Activated T-cell treated with anti-CD3 and anti-CD28 coated beads, Interleukin-2, amount 50 U/mL, for 48 hours (primary cell): ENCODE measurements at regions not wholly inside any gene's neighbourhood (a gene's known extent, or its start where the extent isn't known, plus 50 kb on each side); places are given as distances from the start of the nearest gene placed in this dataset.
"Not testable (repeated sequence)": the region's sequence is repeated elsewhere in the genome, so short reads cannot be mapped to it uniquely, and the experiment has no call there.

Experiments used
- DNase-seq, 2 experiments: peaks; one replicate each; pipeline ENCODE4 v3.0.0-alpha.2; 2020

- no peak for DNase-seq
Observed at GRCh38 chr12:107377596-107378385, 284.4 kb upstream of the CRY1 start.

DNA sequence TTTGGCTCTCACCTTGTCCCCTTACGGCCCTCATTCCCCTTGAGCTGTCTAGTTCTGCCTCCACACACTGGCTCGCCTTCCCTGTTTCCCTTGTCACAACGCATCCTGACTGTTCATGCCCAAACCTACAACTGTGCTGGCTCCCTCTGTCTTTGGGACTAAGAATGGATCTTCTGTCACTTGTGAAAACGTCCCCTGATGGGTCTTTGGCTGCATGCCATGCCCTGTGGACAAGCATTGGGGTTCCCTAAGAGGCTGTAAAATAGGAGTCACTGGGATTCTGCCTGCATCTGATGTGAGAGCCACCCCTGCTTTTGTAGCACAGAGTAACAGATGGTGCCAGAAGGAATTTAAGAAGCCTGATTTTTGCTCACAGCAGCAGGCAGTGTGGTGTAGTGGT is 285.3 kb upstream of the CRY1 start:
- DNase-seq = no peak

GRCh38 chr12:107379142-107379851 is 285.9 kb upstream of the CRY1 start:
- not testable (repeated sequence) for DNase-seq

DNA sequence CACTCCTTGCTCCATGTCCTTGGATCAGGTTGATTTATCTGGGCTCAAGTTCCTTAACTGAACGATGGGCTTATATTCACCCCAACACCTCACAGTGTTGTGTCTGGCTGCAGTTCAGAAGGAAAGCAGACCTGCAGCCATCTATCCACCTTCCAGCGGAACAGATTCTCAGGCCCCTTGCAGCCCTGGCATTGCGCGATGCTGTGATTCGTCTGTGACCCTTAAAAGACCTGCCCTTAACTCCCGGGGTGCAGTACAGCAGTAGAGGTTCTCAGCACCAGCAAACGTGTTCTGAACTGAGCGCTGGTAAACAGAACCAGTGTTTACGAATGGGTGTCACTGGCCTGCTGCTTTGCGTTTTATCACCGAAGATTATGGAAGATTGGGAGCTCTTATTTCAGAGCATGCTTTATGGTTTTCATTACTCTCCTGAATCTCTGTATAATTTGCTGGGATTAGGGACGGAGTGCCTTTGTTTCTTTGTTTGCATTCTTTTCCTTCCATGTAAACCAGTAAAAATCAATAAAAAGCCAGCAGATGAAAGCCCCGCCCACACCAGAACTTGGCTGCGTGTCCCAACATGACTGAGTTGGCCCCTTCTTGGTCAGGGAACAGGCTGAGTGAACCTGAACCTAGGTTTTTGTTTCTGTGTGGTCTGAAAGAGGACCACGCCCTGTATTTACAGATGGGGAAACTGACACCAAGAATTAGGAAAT is 286.7 kb upstream of the CRY1 start:
- no peak for DNase-seq

GRCh38 chr12:107384645-107385044 is 291.3 kb upstream of the CRY1 start:
- no peak for DNase-seq

DNA sequence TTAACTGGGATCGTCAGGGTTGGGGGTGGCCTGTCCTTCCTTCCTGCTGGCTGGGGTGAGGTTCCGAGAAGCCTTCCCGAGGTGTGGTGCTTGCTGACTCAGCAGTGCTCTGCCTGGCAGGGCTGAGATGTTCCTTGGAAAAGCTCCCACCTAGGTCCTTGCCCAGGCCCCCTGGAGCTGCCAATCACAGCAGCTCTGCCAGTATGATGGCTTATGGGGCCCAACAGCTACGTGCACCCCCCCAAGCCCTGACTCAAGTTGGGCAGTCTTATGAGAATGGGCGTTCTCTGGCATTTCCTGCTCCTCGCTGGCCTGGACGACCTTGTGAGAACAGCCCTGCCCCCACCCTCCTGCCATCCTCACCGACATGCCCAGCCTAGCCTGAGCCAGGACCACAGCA is 292.2 kb upstream of the CRY1 start:
- DNase-seq = no peak

DNA sequence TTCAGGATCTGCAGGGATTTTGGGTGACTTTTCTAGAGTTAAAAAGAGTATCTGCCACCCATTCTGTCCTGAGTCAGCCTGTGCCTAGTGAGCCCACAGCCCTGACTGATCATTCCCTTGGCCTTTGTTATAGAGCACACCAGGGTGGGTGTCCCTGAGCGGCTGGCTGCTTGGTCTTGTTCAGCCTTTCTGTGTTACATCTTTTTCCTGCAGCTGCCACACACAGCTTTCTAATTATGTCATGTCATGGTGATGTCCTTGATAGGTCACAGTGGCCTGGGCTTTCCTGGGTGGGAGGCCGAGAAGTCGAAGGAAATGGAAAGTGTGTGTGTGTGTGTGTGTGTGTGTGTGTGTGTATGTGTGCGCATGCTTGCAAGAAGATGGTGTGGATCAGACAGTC is 293.2 kb upstream of the CRY1 start:
- DNase-seq = peak in 1 of 2 experiments; percentile 22

DNA sequence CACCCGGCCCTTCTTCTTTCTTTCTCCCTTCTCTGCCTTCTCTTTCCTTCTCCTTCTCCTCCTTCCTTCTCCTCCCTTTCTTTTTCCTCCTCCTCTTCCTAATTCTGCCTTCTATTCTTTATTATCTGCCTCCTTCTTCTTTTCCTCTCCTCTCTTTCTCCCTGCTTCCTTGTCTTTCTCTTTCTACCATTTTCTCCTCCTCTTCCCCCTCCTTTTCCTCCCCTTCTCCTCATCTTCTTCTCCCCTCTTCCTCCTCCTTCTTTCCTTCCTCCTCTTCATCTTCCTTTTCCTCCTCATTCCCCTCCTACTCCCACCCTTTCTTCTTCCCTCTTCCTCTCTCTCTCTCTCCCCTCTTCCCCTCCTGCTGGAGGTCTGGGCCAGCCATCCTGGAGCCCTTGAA is 294.9 kb upstream of the CRY1 start:
- DNase-seq = no peak

- no peak for DNase-seq
Observed at GRCh38 chr12:107390414-107390813, 295.2 kb upstream of the PWP1 start.

DNA sequence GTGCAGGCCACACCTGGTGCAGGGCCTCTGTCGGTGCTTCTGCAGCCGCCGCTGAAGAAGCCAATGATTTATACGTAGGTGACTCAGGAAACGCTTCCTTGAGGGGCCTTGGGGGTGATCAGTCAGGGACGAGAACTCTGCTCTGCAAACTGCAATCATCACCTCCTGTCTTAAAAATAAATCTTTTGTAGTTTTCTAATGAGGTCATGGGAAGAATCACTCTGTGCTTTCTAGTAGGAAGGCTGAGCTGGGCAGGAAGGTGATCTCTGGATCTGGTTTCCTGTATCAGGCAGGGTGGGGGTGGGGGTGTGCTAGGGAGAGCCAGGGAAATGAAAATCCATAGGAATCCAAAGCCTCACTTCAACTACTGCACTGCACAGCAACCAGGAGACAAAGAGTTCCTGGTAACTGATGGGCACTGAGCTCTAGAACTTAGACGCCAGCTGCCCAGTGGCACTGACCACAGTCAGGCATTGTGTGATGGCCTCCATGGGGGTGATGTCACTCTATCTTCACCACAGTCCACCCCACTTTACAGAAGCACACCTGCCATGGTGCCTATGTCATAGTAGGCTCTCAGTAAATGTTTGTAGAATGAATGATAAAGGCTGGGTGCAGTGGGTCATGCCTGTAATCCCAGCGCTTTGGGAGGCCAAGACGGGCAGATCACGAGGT is 292.4 kb upstream of the PWP1 start:
- DNase-seq = no peak

- no peak for DNase-seq
Observed at GRCh38 chr12:107394693-107395092, 290.9 kb upstream of the PWP1 start.

DNA sequence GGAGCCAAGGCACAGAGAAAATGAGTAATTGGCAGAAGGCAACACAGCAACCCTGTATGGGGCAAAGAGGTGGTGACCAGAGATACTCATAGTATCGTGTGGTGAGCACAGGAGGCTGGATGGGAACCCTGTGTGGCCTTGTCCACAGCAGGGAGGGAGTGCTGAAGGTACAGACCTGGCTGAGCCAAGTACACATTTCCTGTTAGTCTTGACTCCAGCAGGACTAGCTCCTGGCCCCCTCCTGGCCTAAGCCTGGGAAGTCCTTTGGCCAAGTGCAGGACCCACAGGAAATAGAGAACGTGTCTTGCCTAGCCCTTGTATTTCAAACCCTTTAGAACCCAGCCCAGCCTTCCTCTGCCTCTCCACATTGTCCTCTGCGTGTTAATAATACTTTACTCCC is 289.8 kb upstream of the PWP1 start:
- no peak for DNase-seq

DNA sequence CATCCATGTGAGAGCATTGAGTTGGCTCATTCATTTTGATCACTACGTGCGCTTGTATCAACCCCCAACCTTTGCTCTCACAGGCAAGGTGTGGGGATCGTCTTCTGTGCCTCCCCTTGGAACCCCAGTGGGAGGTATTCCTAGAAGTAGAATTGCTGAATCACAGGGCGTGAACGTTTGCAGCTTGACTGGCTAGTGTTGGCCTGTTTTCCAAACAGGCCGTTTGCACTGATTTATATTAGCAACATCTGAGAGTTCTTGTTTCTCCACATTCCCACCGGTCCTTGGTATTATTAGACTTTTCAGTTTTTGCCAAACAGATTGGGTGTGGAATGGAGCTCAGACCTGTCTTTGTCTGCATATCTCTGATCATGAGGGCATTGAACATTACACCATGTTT is 288.6 kb upstream of the PWP1 start:
- no peak for DNase-seq

GRCh38 chr12:107397890-107398500 is 287.6 kb upstream of the PWP1 start:
- no peak for DNase-seq

DNA sequence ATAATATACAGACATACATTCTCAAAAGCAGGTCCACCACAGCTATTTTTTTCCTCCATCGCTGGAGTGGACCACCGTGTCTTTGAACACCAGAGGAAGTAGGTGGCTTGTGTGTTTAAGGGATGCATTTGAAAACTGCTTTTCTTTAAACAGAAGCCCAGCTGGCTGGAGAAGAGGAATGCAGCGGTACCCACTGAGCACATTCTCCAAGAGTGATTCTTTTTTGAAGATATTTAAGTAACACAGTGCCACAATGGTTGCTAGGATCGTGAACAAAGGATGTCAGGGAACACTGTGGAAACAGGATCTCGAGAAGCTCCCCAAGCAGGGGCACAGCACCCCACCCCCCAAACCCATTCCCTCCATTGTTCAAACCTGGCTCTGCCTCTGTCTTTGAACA is 286.6 kb upstream of the PWP1 start:
- no peak for DNase-seq

DNA sequence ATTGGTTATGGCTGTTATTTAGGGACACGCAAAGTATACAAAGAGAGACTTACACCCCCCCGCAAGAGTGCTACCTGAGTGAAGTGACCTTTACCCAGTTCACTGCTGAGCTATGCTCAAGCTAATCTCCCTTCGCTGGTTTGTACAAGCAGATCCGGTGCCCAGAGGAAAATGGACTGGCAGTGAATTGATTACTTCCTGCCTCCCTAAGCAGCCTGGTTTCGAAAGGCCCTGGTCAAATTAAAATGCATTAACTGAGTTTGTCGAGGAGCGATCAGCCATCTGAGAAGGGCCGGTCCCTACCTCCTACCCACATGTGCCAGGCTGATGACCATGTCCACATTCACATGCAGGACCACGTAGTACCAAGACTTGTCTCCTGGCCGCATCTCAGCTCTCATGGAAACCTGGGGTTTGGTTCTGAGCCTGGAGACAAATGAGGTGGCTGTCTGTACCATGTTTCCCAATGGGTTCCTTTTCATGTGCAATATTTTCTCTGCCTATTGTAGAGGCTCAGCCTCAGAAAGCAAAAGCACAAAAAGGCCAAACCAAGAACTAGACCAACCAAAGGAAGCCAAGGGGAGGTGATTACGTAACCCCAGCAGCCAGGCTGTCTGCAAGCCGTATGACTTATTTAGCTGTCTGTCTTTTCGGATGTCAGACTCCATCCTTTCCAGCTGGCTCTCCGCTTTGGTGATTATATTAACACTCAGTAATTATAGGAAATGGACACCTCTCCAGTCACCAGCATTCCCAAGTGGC is 284.7 kb upstream of the PWP1 start:
- DNase-seq = no peak

- DNase-seq = peak; percentile 70 to 74
Observed at GRCh38 chr12:107402041-107403022, 283.3 kb upstream of the PWP1 start.

GRCh38 chr12:107404981-107405380 is 280.6 kb upstream of the PWP1 start:
- DNase-seq = peak; percentile 41 to 43

DNA sequence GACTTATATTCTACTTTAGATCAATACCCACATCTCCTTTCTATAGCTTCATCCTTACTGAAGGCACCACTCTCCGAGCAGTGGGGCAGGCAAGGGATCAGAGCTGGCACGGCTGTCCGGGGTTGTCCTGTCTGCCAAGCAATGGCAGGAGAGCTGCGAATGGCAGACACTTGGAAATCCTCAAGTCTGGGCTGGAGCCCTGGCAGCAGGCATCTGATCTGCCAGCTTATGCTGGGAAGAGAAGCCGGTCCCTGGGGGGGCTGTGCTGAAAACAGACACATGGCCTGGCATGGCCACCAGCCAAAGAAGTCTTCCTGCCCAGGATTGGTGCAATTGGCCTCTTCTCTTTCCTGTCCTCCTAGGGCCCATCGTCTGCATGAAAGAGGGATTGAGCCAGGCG is 280.2 kb upstream of the PWP1 start:
- DNase-seq = no peak

- DNase-seq = no peak
Observed at GRCh38 chr12:107406932-107407331, 278.7 kb upstream of the PWP1 start.
